ENCODE measurements at regions not wholly inside any gene's neighbourhood (a gene's known extent, or its start where the extent isn't known, plus 50 kb on each side); places are given as distances from the start of the nearest gene placed in this dataset.

DNA sequence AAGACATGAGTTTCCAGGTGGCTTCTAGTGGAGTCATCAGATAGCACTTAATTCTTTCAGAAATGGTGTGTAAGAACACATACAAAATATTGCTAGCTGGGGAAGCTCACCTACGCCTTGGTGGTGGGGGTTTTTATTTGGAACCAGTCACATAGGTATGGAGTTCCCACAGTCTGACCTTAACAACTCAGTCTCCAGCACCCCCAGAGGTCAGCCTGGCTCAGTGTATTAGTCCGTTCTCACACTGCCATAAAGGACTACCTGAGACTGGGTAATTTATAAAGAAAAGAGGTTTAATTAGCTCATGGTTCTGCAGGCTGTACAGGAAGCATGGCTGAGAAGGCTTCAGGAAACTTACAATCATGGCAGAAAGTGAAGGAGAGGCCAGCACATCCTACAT, 317.5 kb upstream of the ZC3H12C start:
- H3K36me3 Mint-ChIP-seq (ENCODE audit: unreplicated experiment): no peaks in the 10 kb centered on the region
- no peak for DNase-seq (ENCODE audit: extremely low spot score, unreplicated experiment)
- H3K27ac Mint-ChIP-seq (ENCODE audit: unreplicated experiment): no peak overlapping the region
- peaks cover 2% of the 10 kb centered on the region for H3K27me3 Mint-ChIP-seq (ENCODE audit: unreplicated experiment)
- H3K4me1 Mint-ChIP-seq (ENCODE audit: unreplicated experiment): peaks cover 3% of the 10 kb centered on the region
- H3K9me3 Mint-ChIP-seq (ENCODE audit: unreplicated experiment): no peaks in the 10 kb centered on the region
- no peak for TF ChIP-seq CTCF (IDR thresholded peaks at IDR 0.05)
- H3K4me3 Mint-ChIP-seq (ENCODE audit: unreplicated experiment): no peak overlapping the region

- Mint-ChIP-seq H3K36me3 (ENCODE audit: unreplicated experiment) (no peaks in the 10 kb centered on the region), H3K27me3 (ENCODE audit: unreplicated experiment) (no peaks in the 10 kb centered on the region), H3K4me3 (ENCODE audit: unreplicated experiment) (no peak overlapping the region), H3K9me3 (ENCODE audit: unreplicated experiment) (no peaks in the 10 kb centered on the region), H3K27ac (ENCODE audit: unreplicated experiment) (peak overlapping the region; percentile 43), H3K4me1 (ENCODE audit: unreplicated experiment) (peaks cover 53% of the 10 kb centered on the region)
- no peak for DNase-seq (ENCODE audit: extremely low spot score, unreplicated experiment)
- no peak for TF ChIP-seq CTCF (IDR thresholded peaks at IDR 0.05)
These were observed 310.2 kb upstream of the ZC3H12C start for GRCh38 chr11:109783014-109783413.

DNA sequence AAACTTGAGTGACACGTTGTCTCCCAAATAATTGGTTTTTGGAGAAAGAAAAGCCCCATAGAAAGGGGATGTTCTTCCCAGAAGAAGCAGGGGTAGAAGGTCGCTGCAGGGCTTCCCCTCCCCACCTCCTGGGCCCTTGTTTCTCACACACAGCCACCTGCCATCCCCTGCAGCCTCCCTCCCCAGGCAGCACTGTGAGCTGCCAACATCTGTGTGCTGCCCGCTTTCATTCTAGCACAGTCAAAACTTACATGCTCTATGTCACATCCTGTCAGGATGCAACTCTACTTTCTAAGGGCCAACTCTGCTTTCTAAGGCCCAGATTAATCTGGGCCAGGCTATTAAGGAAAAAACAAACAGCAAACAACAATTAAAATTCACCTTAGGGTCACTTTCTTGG, 309.4 kb upstream of the ZC3H12C start:
- no peak for TF ChIP-seq CTCF (IDR thresholded peaks at IDR 0.05)
- H3K4me3 Mint-ChIP-seq (ENCODE audit: unreplicated experiment): no peak overlapping the region
- H3K9me3 Mint-ChIP-seq (ENCODE audit: unreplicated experiment): no peaks in the 10 kb centered on the region
- peak overlapping the region; percentile 61 for H3K27ac Mint-ChIP-seq (ENCODE audit: unreplicated experiment)
- no peaks in the 10 kb centered on the region for H3K27me3 Mint-ChIP-seq (ENCODE audit: unreplicated experiment)
- no peaks in the 10 kb centered on the region for H3K36me3 Mint-ChIP-seq (ENCODE audit: unreplicated experiment)
- no peak for DNase-seq (ENCODE audit: extremely low spot score, unreplicated experiment)
- H3K4me1 Mint-ChIP-seq (ENCODE audit: unreplicated experiment): peaks cover 53% of the 10 kb centered on the region

DNA sequence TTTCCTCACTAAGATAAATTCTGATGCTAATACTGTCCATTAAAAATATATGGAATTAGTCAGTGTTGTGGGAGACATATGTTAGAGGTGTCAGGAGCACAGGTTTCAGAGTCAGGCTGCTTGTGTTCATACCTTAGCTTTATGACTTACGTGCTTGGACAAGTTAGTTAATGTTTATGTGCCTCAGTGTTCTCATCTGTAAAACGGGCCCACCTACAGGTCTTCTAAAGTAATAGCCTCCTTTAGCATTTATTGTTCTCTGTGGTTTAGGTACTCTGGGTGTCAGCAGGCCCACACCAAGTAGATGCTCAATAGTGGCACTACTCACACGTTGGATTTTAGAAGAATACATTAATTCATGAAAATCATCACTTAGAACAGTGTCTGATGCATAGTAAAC, 308.7 kb upstream of the ZC3H12C start:
- H3K27me3 Mint-ChIP-seq (ENCODE audit: unreplicated experiment): no peaks in the 10 kb centered on the region
- peaks cover 50% of the 10 kb centered on the region for H3K4me1 Mint-ChIP-seq (ENCODE audit: unreplicated experiment)
- no peak overlapping the region for H3K27ac Mint-ChIP-seq (ENCODE audit: unreplicated experiment)

DNA sequence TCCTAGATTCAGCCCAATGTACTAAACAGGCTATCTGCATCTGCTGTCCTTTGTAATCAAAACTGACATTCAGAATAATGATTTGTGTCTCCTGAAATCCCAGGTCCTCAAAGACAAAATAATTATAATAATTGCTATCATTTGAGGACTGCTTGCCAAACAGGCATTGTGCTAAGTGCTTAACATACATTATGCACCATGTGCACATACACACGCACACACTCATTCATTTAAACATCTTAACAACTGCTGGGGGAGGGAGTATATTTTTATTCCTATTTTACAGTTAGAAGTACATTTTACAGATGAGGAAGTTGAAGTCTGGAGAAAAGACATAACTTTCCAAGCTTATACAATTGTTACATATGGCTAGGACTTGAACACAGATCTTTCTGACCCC, 308.0 kb upstream of the ZC3H12C start:
- DNase-seq (ENCODE audit: extremely low spot score, unreplicated experiment): no peak
- no peak for TF ChIP-seq CTCF (IDR thresholded peaks at IDR 0.05)

More for the DNA sequence above, 308.7 kb upstream of the ZC3H12C start:
- no peak for TF ChIP-seq CTCF (IDR thresholded peaks at IDR 0.05)
- Mint-ChIP-seq H3K36me3 (ENCODE audit: unreplicated experiment) (no peaks in the 10 kb centered on the region), H3K9me3 (ENCODE audit: unreplicated experiment) (no peaks in the 10 kb centered on the region), H3K4me3 (ENCODE audit: unreplicated experiment) (no peak overlapping the region)
- no peak for DNase-seq (ENCODE audit: extremely low spot score, unreplicated experiment)

More for the DNA sequence above, 308.0 kb upstream of the ZC3H12C start:
- Mint-ChIP-seq H3K27me3 (ENCODE audit: unreplicated experiment) (no peaks in the 10 kb centered on the region), H3K36me3 (ENCODE audit: unreplicated experiment) (no peaks in the 10 kb centered on the region), H3K4me3 (ENCODE audit: unreplicated experiment) (no peak overlapping the region), H3K9me3 (ENCODE audit: unreplicated experiment) (no peaks in the 10 kb centered on the region), H3K4me1 (ENCODE audit: unreplicated experiment) (peaks cover 52% of the 10 kb centered on the region), H3K27ac (ENCODE audit: unreplicated experiment) (no peak overlapping the region)

Measured in osteocyte (in vitro differentiated cells).